H1 (cell line): ENCODE measurements at regions not wholly inside any gene's neighbourhood (a gene's known extent, or its start where the extent isn't known, plus 50 kb on each side); places are given as distances from the start of the nearest gene placed in this dataset.

ENCODE experiments used
- POLR2AphosphoS5 ChIP-seq: IDR thresholded peaks from 2 replicates; pipeline ENCODE4 v1.6.1; 2011; ENCODE audit warnings: low read depth, low read length
- TF ChIP-seq, protein P1 (sequence below), 3 experiments: IDR thresholded peaks; 1 replicate in 2 of 3; 2 replicates in 1 of 3; pipeline versions ENCODE4 v1.5.1 to v1.6.1; 2011; ENCODE audit warnings: low read length in 3 of 3, mild to moderate bottlenecking in 3 of 3, inconsistent platforms in 2 of 3, low read depth in 1 of 3, moderate library complexity in 1 of 3; ENCODE audit not compliant: insufficient read depth in 1 of 3; ENCODE audit errors: control extremely low read depth in 1 of 3

DNA sequence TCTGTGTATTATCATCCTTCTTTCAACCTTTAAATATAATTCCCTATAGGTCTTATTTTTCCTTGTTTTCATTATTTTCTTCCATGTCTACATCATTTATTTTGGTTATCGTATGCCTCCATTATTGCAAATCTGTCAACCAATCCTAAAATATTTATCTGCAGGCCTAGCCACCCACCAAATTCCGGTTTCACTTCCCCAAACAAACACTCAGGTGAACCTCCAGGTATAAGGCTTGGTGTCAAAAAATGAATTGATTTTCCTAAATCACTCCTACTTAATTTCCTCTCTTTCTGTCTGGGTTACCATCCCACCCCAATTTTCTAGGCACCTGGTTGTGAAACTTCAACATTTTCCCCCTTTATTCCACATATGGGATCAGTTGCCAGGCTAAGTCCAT is 111.9 kb upstream of the LINC00305 start:
- TF ChIP-seq, protein P1, sequence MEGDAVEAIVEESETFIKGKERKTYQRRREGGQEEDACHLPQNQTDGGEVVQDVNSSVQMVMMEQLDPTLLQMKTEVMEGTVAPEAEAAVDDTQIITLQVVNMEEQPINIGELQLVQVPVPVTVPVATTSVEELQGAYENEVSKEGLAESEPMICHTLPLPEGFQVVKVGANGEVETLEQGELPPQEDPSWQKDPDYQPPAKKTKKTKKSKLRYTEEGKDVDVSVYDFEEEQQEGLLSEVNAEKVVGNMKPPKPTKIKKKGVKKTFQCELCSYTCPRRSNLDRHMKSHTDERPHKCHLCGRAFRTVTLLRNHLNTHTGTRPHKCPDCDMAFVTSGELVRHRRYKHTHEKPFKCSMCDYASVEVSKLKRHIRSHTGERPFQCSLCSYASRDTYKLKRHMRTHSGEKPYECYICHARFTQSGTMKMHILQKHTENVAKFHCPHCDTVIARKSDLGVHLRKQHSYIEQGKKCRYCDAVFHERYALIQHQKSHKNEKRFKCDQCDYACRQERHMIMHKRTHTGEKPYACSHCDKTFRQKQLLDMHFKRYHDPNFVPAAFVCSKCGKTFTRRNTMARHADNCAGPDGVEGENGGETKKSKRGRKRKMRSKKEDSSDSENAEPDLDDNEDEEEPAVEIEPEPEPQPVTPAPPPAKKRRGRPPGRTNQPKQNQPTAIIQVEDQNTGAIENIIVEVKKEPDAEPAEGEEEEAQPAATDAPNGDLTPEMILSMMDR (IDR thresholded peaks at IDR 0.05; ENCODE audit: control extremely low read depth in 1 of 3, insufficient read depth in 1 of 3, low read depth in 1 of 3, low read length in 3 of 3) = no peak
- no peak for TF ChIP-seq POLR2AphosphoS5
